Aorta (tissue), 5 donors: ENCODE measurements at regions not wholly inside any gene's neighbourhood (a gene's known extent, or its start where the extent isn't known, plus 50 kb on each side); places are given as distances from the start of the nearest gene placed in this dataset.
"Not testable (repeated sequence)": the region's sequence is repeated elsewhere in the genome, so short reads cannot be mapped to it uniquely, and the experiment has no call there.

ENCODE experiments used
- ATAC-seq: fragments of 200-7000 bp; cut with Tn5 transposase; one replicate; pipeline ENCODE4 v1.9.1; 2022; ENCODE audit warnings: moderate library complexity; ENCODE audit not compliant: low FRiP score
- DNase-seq, 2 donors: peaks; one replicate each; pipeline ENCODE4 v3.0.0-alpha.2; 2020
- H3K27ac ChIP-seq, 2 donors: one replicate each; pipeline ENCODE4 v1.5.1; 2013; ENCODE audit warnings: low read length in 2 of 2, mild to moderate bottlenecking in 2 of 2, moderate library complexity in 2 of 2, control low read depth in 1 of 2, inconsistent platforms in 1 of 2, low read depth in 1 of 2
- H3K27me3 ChIP-seq, 2 donors: one replicate each; pipeline ENCODE4 v1.6.1; 2013; ENCODE audit warnings: control low read depth in 1 of 2, low read length in 1 of 2, mild to moderate bottlenecking in 1 of 2, moderate library complexity in 1 of 2; ENCODE audit not compliant: insufficient read depth in 2 of 2, control insufficient read depth in 1 of 2
- H3K36me3 ChIP-seq, 2 donors: one replicate each; pipeline ENCODE4 v1.6.1; 2013; ENCODE audit warnings: control low read depth in 1 of 2, low read length in 1 of 2, mild to moderate bottlenecking in 1 of 2; ENCODE audit not compliant: insufficient read depth in 2 of 2, control insufficient read depth in 1 of 2
- H3K4me1 ChIP-seq, 2 donors: one replicate each; pipeline ENCODE4 v1.6.1; 2013; ENCODE audit warnings: low read length in 2 of 2, control low read depth in 1 of 2, mild to moderate bottlenecking in 1 of 2, moderate library complexity in 1 of 2; ENCODE audit not compliant: insufficient read depth in 2 of 2, control insufficient read depth in 1 of 2
- H3K4me3 ChIP-seq, 2 donors: one replicate each; pipeline ENCODE4 v1.5.1; 2013; ENCODE audit warnings: low read length in 2 of 2, control low read depth in 1 of 2, mild to moderate bottlenecking in 1 of 2
- H3K9me3 ChIP-seq: one replicate; pipeline ENCODE4 v1.6.1; 2013; ENCODE audit warnings: mild to moderate bottlenecking, low read length; ENCODE audit not compliant: control insufficient read depth
- WGBS, 2 donors: extraction: QIAGEN DNeasy Blood & Tissue Kit; methylation state at CpG; one replicate each; pipeline ENCODE4 v1.1.7; 2013; 5-methylcytosine and 5-hydroxymethylcytosine counted together
- intact Hi-C, 2 donors: fragments of 100-400 bp; cut with DNase I; formaldehyde crosslinking; loops; one replicate each; pipeline versions ENCODE4 v1.14.2 to v1.15.0; 2022
- donor health status: healthy with polysubstance abuse.
- donor health status: Bipolar disorder and iron deficiency.
- donor health status: DM: no; HTN: no; CAD: no.
- donor health status: DM: no; HTN: no; CAD: no.
- donor health status: DM: yes; HTN: yes; CAD: no.

DNA sequence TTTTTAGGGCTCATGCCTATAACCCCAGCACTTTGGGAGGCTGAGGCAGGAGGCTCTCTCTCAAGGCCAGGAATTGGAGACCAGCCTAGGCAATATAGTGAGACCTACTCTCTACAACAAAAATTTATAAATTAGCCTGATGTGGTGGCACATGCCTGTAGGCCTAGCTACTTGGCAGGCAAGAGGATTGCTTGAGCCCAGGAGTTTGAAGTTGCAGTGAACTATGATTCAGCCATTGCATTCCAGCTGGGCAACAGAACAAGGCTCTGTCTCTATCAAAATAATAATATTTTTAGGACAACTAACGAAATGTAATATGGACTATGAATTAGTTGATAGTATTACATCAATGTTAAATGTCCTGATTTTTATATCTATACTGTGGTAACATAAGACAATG, 68.8 kb upstream of the ARID1A start:
- Histone ChIP-seq H3K4me1 (no peaks in the 10 kb centered on the region), H3K27ac (peak overlapping the region in 1 of 2 donors; percentile 25), H3K36me3 (no peaks in the 10 kb centered on the region), H3K4me3 (no peak overlapping the region), H3K27me3 (no peaks in the 10 kb centered on the region), H3K9me3 (no peaks in the 10 kb centered on the region)
- intact Hi-C loops, result loop anchor here in 1 of 2 donors (5.0 kb wide), 1 partner anchor 50 kb away; no protein-coding TSS in a partner anchor
- WGBS, 2 donors, result 3% methylated on average over 1 of the region's 1 CpG
- DNase-seq (peak in 1 of 2 donors; percentile 56), ATAC-seq (peak; percentile 69)

DNA sequence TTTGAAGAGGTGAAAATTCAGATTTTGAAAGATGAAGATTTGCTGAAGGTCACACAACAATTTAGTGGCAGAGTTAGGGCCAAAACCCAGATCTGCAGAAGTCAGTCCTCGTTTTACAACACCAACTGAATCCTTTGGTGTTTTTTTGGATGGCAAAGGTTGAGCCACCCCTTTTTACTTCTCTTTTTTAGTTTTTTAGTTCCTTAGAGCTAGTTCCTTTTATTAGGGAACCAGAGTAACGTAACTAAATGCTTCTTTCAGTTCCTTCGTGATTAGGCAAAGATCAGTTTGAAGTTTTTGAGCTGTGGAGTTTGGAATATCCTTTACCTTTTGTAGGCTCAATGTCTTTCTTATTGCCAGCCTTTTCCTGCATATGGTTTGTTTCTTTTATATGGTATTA, 67.9 kb upstream of the ARID1A start:
- intact Hi-C loops, result loop anchor here in 1 of 2 donors (5.0 kb wide), 1 partner anchor 49 kb away; no protein-coding TSS in a partner anchor
- no peak for ATAC-seq
- H3K9me3 ChIP-seq, result no peaks in the 10 kb centered on the region
- WGBS, 2 donors, result 85% methylated on average over 3 of the region's 3 CpGs
- H3K4me1 ChIP-seq, result no peaks in the 10 kb centered on the region
- no peaks in the 10 kb centered on the region for H3K36me3 ChIP-seq
- H3K27ac ChIP-seq, result no peak overlapping the region
- no peak overlapping the region for H3K4me3 ChIP-seq
- no peaks in the 10 kb centered on the region for H3K27me3 ChIP-seq
- DNase-seq, result no peak

DNA sequence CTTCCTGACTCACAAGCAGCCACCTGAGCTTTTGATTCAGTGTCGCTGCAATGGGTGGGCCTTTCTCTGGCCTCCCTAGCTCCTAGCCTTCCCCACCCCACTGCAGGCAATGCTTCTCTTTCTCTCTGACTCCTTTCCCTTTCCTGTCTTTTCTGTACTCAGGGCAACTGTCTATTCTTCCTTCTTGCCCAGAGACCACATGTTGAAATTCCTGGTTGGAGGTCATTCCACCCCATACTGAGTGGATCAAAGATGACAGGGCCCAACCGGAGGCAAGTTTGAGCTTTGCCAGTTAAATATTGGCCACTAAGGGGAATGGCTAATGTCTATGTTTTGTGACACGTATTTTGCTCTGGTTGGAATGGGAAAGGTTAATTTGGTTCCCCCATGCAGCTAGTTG, 65.2 kb upstream of the ARID1A start:
- H3K27me3 ChIP-seq, result no peaks in the 10 kb centered on the region
- no peaks in the 10 kb centered on the region for H3K4me1 ChIP-seq
- H3K36me3 ChIP-seq, result no peaks in the 10 kb centered on the region
- ATAC-seq, result no peak
- H3K27ac ChIP-seq, result no peak overlapping the region
- 84 to 90% methylated on average over 3 of the region's 3 CpGs for WGBS, 2 donors
- no peaks in the 10 kb centered on the region for H3K9me3 ChIP-seq
- intact Hi-C loops, result no loop called here
- DNase-seq, result no peak
- no peak overlapping the region for H3K4me3 ChIP-seq

DNA sequence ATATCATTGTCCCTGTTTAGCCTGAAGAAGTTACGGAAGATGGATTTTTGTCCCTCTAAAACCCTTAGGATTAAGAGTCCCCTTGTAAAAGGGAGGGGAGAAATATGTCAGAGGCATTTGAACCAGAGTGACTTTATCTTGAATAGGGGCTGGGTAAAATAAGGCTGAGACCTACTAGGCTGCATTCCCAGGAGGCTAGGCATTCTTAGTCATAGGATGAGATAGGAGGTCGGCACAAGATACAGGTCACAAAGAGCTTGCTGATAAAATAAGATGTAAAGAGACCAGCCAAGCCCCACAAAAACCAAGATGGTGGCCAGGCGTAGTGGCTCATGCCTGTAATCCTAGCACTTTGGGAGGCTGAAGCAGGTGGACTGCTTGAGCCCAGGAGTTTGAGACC, 60.0 kb upstream of the ARID1A start:
- H3K27me3 ChIP-seq, DNase-seq, ATAC-seq, H3K27ac ChIP-seq, H3K4me3 ChIP-seq, H3K36me3 ChIP-seq, H3K4me1 ChIP-seq, intact Hi-C loops, H3K9me3 ChIP-seq: not testable (repeated sequence)
- WGBS, 2 donors, result 61 to 63% methylated on average over 3 of the region's 3 CpGs

DNA sequence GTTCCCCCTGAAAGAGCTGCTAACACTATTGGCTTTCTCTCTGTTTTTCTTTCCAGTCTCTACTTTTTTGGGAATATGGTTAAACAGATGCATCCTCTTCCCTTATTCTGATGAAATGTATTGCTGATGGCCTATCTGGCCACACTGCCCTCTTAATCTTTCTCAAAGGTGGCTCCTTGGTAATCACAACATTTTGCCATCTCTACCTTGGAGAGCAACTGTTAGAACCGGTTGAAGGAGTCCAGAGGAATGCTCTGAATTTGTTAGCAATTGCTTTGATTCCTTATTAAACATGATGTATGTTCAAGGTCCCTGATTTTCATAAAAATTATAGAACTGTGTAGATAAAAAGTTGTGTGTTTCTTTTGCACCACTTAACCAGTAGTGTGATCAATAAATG, 50.1 kb upstream of the ARID1A start:
- Histone ChIP-seq H3K4me1 (no peaks in the 10 kb centered on the region), H3K27me3 (no peaks in the 10 kb centered on the region), H3K36me3 (no peaks in the 10 kb centered on the region), H3K4me3 (no peak overlapping the region), H3K9me3 (no peaks in the 10 kb centered on the region), H3K27ac (no peak overlapping the region)
- ATAC-seq, result no peak
- intact Hi-C loops, result no loop called here
- WGBS, 2 donors, result 21 to 30% methylated on average over 1 of the region's 1 CpG
- DNase-seq, result no peak
